WTC11 (cell line): ENCODE measurements at regions not wholly inside any gene's neighbourhood (a gene's known extent, or its start where the extent isn't known, plus 50 kb on each side); places are given as distances from the start of the nearest gene placed in this dataset.

Experiments
- ARID4B ChIP-seq: sonication (generic); formaldehyde crosslinking; IDR thresholded peaks from 2 replicates; pipeline ENCODE4 v1.8.0; 2023; ENCODE audit warnings: missing genetic modification reagents, mild to moderate bottlenecking, borderline replicate concordance
- ZNF317 ChIP-seq: sonication (generic); formaldehyde crosslinking; IDR thresholded peaks from 2 replicates; pipeline ENCODE4 v1.8.1; 2023; ENCODE audit warnings: low read depth, mild to moderate bottlenecking, moderate library complexity, missing genetic modification reagents, borderline replicate concordance
- TF ChIP-seq, protein P1 (sequence below): fragments of 250-450 bp; sonication (Bioruptor Pico); conservative IDR thresholded peaks from 2 replicates; pipeline ENCODE4 v1.9.0; 2021; ENCODE audit warnings: mild to moderate bottlenecking
- TF ChIP-seq, protein P2 (sequence below): sonication (generic); formaldehyde crosslinking; IDR thresholded peaks from 2 replicates; pipeline ENCODE4 v1.8.1; 2022; ENCODE audit warnings: missing genetic modification reagents, borderline replicate concordance
- TF ChIP-seq, protein P3 (sequence below): fragments of 200-600 bp; IDR thresholded peaks from 2 replicates; pipeline ENCODE4 v1.8.0; 2022; ENCODE audit warnings: antibody characterized with exemption

- TF ChIP-seq ARID4B (CRISPR knock-in tag) = no peak
- TF ChIP-seq, protein P1, sequence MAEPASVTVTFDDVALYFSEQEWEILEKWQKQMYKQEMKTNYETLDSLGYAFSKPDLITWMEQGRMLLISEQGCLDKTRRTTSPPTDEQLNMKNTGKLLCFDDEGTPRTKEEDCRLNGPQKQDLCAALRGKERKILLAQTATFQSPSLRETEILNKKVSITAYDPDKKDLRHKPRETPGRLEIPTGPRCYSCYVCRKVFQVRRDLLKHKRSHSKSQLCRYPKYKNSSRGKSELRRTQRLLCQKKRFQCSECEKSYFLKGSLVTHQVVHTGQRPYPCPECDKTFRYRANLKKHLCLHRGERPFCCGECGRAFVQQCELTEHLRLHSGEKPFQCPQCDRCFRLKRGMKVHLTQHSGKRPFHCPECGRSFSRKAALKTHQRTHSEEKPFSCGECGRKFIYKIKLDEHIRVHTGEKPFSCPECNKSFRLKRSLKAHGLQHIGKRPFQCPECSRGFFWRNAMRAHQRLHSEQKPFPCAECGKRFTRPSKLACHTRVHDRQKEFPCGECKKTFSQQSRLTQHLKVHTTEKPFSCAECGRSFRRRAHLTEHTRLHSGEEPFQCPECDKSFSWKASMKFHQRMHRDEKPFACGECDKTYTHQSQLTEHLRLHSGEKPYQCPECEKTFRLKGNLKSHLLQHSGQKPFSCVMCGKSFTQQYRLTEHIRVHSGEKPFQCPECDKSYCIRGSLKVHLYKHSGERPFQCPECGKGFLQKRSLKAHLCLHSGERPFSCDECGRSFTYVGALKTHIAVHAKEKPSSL = no peak
- TF ChIP-seq ZNF317 (CRISPR knock-in tag) = no peak
- TF ChIP-seq, protein P2, sequence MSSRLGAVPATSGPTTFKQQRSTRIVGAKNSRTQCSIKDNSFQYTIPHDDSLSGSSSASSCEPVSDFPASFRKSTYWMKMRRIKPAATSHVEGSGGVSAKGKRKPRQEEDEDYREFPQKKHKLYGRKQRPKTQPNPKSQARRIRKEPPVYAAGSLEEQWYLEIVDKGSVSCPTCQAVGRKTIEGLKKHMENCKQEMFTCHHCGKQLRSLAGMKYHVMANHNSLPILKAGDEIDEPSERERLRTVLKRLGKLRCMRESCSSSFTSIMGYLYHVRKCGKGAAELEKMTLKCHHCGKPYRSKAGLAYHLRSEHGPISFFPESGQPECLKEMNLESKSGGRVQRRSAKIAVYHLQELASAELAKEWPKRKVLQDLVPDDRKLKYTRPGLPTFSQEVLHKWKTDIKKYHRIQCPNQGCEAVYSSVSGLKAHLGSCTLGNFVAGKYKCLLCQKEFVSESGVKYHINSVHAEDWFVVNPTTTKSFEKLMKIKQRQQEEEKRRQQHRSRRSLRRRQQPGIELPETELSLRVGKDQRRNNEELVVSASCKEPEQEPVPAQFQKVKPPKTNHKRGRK (CRISPR knock-in tag) = no peak
- TF ChIP-seq, protein P3, sequence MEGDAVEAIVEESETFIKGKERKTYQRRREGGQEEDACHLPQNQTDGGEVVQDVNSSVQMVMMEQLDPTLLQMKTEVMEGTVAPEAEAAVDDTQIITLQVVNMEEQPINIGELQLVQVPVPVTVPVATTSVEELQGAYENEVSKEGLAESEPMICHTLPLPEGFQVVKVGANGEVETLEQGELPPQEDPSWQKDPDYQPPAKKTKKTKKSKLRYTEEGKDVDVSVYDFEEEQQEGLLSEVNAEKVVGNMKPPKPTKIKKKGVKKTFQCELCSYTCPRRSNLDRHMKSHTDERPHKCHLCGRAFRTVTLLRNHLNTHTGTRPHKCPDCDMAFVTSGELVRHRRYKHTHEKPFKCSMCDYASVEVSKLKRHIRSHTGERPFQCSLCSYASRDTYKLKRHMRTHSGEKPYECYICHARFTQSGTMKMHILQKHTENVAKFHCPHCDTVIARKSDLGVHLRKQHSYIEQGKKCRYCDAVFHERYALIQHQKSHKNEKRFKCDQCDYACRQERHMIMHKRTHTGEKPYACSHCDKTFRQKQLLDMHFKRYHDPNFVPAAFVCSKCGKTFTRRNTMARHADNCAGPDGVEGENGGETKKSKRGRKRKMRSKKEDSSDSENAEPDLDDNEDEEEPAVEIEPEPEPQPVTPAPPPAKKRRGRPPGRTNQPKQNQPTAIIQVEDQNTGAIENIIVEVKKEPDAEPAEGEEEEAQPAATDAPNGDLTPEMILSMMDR = no peak
These were observed 82.2 kb downstream of the SOD2 start for GRCh38 chr6:159610881-159611280.
